PC-3 (cell line): ENCODE measurements at regions not wholly inside any gene's neighbourhood (a gene's known extent, or its start where the extent isn't known, plus 50 kb on each side); places are given as distances from the start of the nearest gene placed in this dataset.

Experiments used
- ATAC-seq: fragments of 200-7000 bp; cut with Tn5 transposase; 2 replicates; pipeline ENCODE4 v1.9.1; 2020; ENCODE audit warnings: mild to moderate bottlenecking, moderate library complexity
- BruUV-seq: library from RNA; stranded (reverse); fragments of 400-500 nt; replicated peaks from 2 replicates; lab custom pipeline; 2021; lab: Mats Ljungman, UMichigan
- CTCF ChIA-PET: fragments of 300-600 bp; sonication (Branson Sonifier 250); formaldehyde crosslinking; loops from one replicate; lab custom pipeline; 2022; ENCODE audit warnings: antibody characterized with exemption; lab: Charles Lee
- POLR2A ChIA-PET: fragments of 300-600 bp; sonication (Branson Sonifier 250); formaldehyde crosslinking; loops from one replicate; lab custom pipeline; 2022; ENCODE audit warnings: antibody characterized with exemption; ENCODE audit not compliant: unreplicated experiment; lab: Charles Lee
- DNase-seq: peaks from one replicate; pipeline ENCODE4 v3.0.0-alpha.2; 2015
- H2AFZ ChIP-seq: fragments of 300-600 bp; sonication (generic); 2 replicates; pipeline ENCODE4 v1.6.0; 2016; ENCODE audit warnings: antibody characterized with exemption, low read length
- H3F3A ChIP-seq: fragments of 300-600 bp; sonication (generic); one replicate; pipeline ENCODE4 v1.6.0; 2017; ENCODE audit warnings: antibody characterized with exemption, low read length, control low read depth, mild to moderate bottlenecking; ENCODE audit not compliant: unreplicated experiment
- H3K27ac ChIP-seq: fragments of 300-600 bp; sonication (generic); 2 replicates; pipeline ENCODE4 v1.5.1; 2016; ENCODE audit warnings: mild to moderate bottlenecking, low read length
- H3K27me3 ChIP-seq: fragments of 300-600 bp; sonication (generic); 2 replicates; pipeline ENCODE4 v1.6.1; 2016; ENCODE audit warnings: low read length, mixed read lengths
- H3K36me3 ChIP-seq: fragments of 300-600 bp; sonication (generic); 2 replicates; pipeline ENCODE4 v1.6.1; 2016; ENCODE audit warnings: low read depth, mixed run types, low read length, mixed read lengths
- H3K4me1 ChIP-seq: fragments of 300-600 bp; sonication (generic); 2 replicates; pipeline ENCODE4 v1.5.1; 2016; ENCODE audit warnings: low read length; ENCODE audit not compliant: insufficient read depth
- H3K4me2 ChIP-seq: fragments of 300-600 bp; sonication (generic); 2 replicates; pipeline ENCODE4 v1.6.0; 2016; ENCODE audit warnings: low read length
- H3K4me3 ChIP-seq: fragments of 300-600 bp; sonication (generic); 2 replicates; pipeline ENCODE4 v1.5.1; 2016; ENCODE audit warnings: mild to moderate bottlenecking, low read length, mixed read lengths
- H3K79me2 ChIP-seq: fragments of 300-600 bp; sonication (generic); 2 replicates; pipeline ENCODE4 v1.6.1; 2017; ENCODE audit warnings: low read length, mixed read lengths
- H3K9ac ChIP-seq: fragments of 300-600 bp; sonication (generic); 2 replicates; pipeline ENCODE4 v1.6.0; 2016; ENCODE audit warnings: mild to moderate bottlenecking, low read length
- H3K9me2 ChIP-seq: fragments of 300-600 bp; sonication (generic); replicated peaks from 2 replicates; pipeline ENCODE4 v1.6.1; 2016; ENCODE audit warnings: mixed run types, low read length, mixed read lengths
- H3K9me3 ChIP-seq: fragments of 300-600 bp; sonication (generic); 2 replicates; pipeline ENCODE4 v1.6.1; 2016; ENCODE audit warnings: low read length, mixed read lengths
- H4K20me1 ChIP-seq: fragments of 300-600 bp; sonication (generic); 2 replicates; pipeline ENCODE4 v1.6.1; 2016; ENCODE audit warnings: low read length, mixed read lengths
- EZH2 ChIP-seq: fragments of 300-600 bp; sonication (generic); IDR thresholded peaks from one replicate; pipeline ENCODE4 v1.6.1; 2017; ENCODE audit warnings: antibody characterized with exemption, mild to moderate bottlenecking, low read length; ENCODE audit not compliant: unreplicated experiment
- EZH2phosphoT487 ChIP-seq: fragments of 300-600 bp; sonication (generic); IDR thresholded peaks from 2 replicates; pipeline ENCODE4 v1.6.1; 2018; ENCODE audit warnings: mild to moderate bottlenecking, antibody characterized with exemption, low read length, borderline replicate concordance
- intact Hi-C: fragments of 100-400 bp; cut with micrococcal nuclease; formaldehyde crosslinking; loops from 2 replicates; pipeline ENCODE4 v1.9.0; 2023
- TF ChIP-seq, protein P1 (sequence below): fragments of 300-600 bp; sonication (generic); conservative IDR thresholded peaks from 2 replicates; pipeline ENCODE4 v1.5.1; 2017; ENCODE audit warnings: antibody characterized with exemption, low read depth, mild to moderate bottlenecking, low read length

GRCh38 chr1:209389258-209389657 is 194.3 kb upstream of the CAMK1G start:
- H3K9ac ChIP-seq = no peak overlapping the region
- intact Hi-C loops = no loop called here
- H3K27me3 ChIP-seq = no peaks in the 10 kb centered on the region
- peaks cover 3% of the 10 kb centered on the region for H3F3A ChIP-seq
- H3K4me1 ChIP-seq = peaks cover 51% of the 10 kb centered on the region
- no peaks in the 10 kb centered on the region for H3K9me3 ChIP-seq
- H3K36me3 ChIP-seq = no peaks in the 10 kb centered on the region
- ATAC-seq (peak; percentile 87), DNase-seq (peak; percentile 99)
- ChIA-PET POLR2A (no interaction called here), CTCF (no interaction called here)
- peak overlapping the region; percentile 81 for H3K27ac ChIP-seq
- no peak overlapping the region for H2AFZ ChIP-seq
- H3K4me3 ChIP-seq = no peak overlapping the region
- no peaks in the 10 kb centered on the region for H4K20me1 ChIP-seq
- peak overlapping the region; percentile 55; the same call in 1 of the 2 replicates for H3K4me2 ChIP-seq
- no peaks in the 10 kb centered on the region for H3K79me2 ChIP-seq
- no peak for TF ChIP-seq EZH2
- TF ChIP-seq, protein P1, sequence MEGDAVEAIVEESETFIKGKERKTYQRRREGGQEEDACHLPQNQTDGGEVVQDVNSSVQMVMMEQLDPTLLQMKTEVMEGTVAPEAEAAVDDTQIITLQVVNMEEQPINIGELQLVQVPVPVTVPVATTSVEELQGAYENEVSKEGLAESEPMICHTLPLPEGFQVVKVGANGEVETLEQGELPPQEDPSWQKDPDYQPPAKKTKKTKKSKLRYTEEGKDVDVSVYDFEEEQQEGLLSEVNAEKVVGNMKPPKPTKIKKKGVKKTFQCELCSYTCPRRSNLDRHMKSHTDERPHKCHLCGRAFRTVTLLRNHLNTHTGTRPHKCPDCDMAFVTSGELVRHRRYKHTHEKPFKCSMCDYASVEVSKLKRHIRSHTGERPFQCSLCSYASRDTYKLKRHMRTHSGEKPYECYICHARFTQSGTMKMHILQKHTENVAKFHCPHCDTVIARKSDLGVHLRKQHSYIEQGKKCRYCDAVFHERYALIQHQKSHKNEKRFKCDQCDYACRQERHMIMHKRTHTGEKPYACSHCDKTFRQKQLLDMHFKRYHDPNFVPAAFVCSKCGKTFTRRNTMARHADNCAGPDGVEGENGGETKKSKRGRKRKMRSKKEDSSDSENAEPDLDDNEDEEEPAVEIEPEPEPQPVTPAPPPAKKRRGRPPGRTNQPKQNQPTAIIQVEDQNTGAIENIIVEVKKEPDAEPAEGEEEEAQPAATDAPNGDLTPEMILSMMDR = no peak
- TF ChIP-seq EZH2phosphoT487 = no peak
- no peaks in the 10 kb centered on the region for H3K9me2 ChIP-seq
- BruUV-seq = no TSS peak

DNA sequence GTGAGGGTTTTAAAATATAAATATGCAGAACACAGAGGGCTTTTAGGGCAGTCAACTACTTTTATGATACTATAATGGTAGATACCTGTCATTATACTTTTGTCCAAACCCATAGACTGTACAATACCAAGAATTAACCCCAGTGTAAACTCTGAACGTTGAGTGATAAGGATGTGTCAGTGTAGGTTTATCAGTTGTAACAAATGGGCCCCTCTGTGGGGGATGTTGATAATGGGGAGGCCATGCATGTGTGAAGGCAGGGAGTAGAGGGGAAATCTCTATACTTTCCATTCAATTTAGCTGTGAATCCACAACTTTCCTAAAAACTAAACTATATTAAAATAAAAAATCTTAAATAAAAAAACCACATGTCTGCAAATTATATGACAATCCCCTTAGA is 193.5 kb upstream of the CAMK1G start:
- Histone ChIP-seq H3K9me2 (no peaks in the 10 kb centered on the region), H3K4me2 (no peak overlapping the region), H3K9me3 (no peaks in the 10 kb centered on the region), H3K9ac (no peak overlapping the region), H3K4me3 (no peak overlapping the region), H3K27ac (peak overlapping the region; percentile 81), H2AFZ (no peak overlapping the region), H4K20me1 (no peaks in the 10 kb centered on the region), H3K4me1 (peaks cover 43% of the 10 kb centered on the region), H3F3A (peaks cover 3% of the 10 kb centered on the region), H3K27me3 (no peaks in the 10 kb centered on the region), H3K79me2 (no peaks in the 10 kb centered on the region), H3K36me3 (no peaks in the 10 kb centered on the region)
- ChIA-PET CTCF (no interaction called here), POLR2A (no interaction called here)
- BruUV-seq = no TSS peak
- intact Hi-C loops = no loop called here
- ATAC-seq (no peak), DNase-seq (no peak)
- TF ChIP-seq EZH2phosphoT487 (no peak), EZH2 (no peak)
- TF ChIP-seq, protein P1 = no peak

- Histone ChIP-seq H4K20me1 (no peaks in the 10 kb centered on the region), H3K27me3 (no peaks in the 10 kb centered on the region), H3K9me3 (no peaks in the 10 kb centered on the region), H3K9me2 (no peaks in the 10 kb centered on the region), H3K36me3 (no peaks in the 10 kb centered on the region), H2AFZ (no peak overlapping the region), H3K27ac (no peak overlapping the region), H3K79me2 (no peaks in the 10 kb centered on the region), H3K4me2 (no peak overlapping the region), H3K9ac (no peak overlapping the region), H3K4me1 (peaks cover 38% of the 10 kb centered on the region), H3K4me3 (no peak overlapping the region), H3F3A (peaks cover 3% of the 10 kb centered on the region)
- no peak for ATAC-seq
- TF ChIP-seq EZH2phosphoT487 (no peak), EZH2 (no peak)
- TF ChIP-seq, protein P1 = no peak
- BruUV-seq = no TSS peak
- intact Hi-C loops = no loop called here
- POLR2A ChIA-PET = no interaction called here
- CTCF ChIA-PET = no interaction called here
- DNase-seq = no peak
Observed at GRCh38 chr1:209390764-209391163, 192.8 kb upstream of the CAMK1G start.
